K562 (cell line): ENCODE measurements at regions not wholly inside any gene's neighbourhood (a gene's known extent, or its start where the extent isn't known, plus 50 kb on each side); places are given as distances from the start of the nearest gene placed in this dataset.
A peak's percentile ranks its signal among the peaks of the same experiment; 100 is the strongest.
"Not testable (repeated sequence)": the region's sequence is repeated elsewhere in the genome, so short reads cannot be mapped to it uniquely, and the experiment has no call there.

Experiments used
- ATAC-seq: fragments of 200-7000 bp; cut with Tn5 transposase; 3 replicates; pipeline ENCODE4 v1.9.1; 2020; ENCODE audit warnings: moderate library complexity
- BruUV-seq: library from RNA; stranded (reverse); fragments of 400-500 nt; replicated peaks from 2 replicates; lab custom pipeline; 2021; lab: Mats Ljungman, UMichigan
- CTCF ChIA-PET: fragments of 300-600 bp; formaldehyde crosslinking; extraction: SDS; loops from one replicate; lab custom pipeline; 2021; ENCODE audit warnings: low intra/inter-chr PET ratio; lab: Yijun Ruan, JAX
- POLR2A ChIA-PET: fragments of 300-600, 350-650 bp; sonication (Branson Sonifier 250); formaldehyde crosslinking; extraction: SDS; loops from one replicate; lab custom pipeline; 2021; ENCODE audit warnings: antibody characterized with exemption, inconsistent platforms; lab: Yijun Ruan, JAX
- DNase-seq, 4 experiments: peaks; one replicate each; pipeline versions ENCODE4 v3.0.0 to v3.0.0-alpha.2; 2011 to 2018; ENCODE audit warnings: low spot score in 3 of 4, mixed read lengths in 3 of 4; ENCODE audit errors: extremely low read depth in 1 of 4
- FAIRE-seq: peaks from 2 replicates; lab custom pipeline; 2011; peaks lifted over from hg19 to GRCh38; lab: Jason Lieb, UNC
- H2AFZ ChIP-seq: 2 replicates; pipeline ENCODE4 v1.6.0; 2011; ENCODE audit warnings: low read depth, low read length, control low read depth, inconsistent platforms
- H3K27ac ChIP-seq: fragments of 200-600 bp; 3 replicates; pipeline ENCODE4 v1.8.0; 2011; ENCODE audit warnings: low read depth, mild to moderate bottlenecking, control low read depth, inconsistent platforms, low read length, moderate library complexity, mixed read lengths; ENCODE audit errors: extremely low read depth
- H3K27me3 ChIP-seq, 2 experiments: fragments of 300-600 bp in 1 of 2; 2 replicates in 1 of 2; 3 replicates in 1 of 2; pipeline versions ENCODE4 v1.6.0 to v1.8.0; 2011; ENCODE audit warnings: inconsistent platforms in 2 of 2, low read length in 2 of 2, mild to moderate bottlenecking in 1 of 2, mixed read lengths in 1 of 2, moderate library complexity in 1 of 2; ENCODE audit not compliant: control insufficient read depth in 2 of 2, insufficient read depth in 2 of 2
- H3K36me3 ChIP-seq: fragments of 300-600 bp; 3 replicates; pipeline ENCODE4 v1.8.0; 2011; ENCODE audit warnings: mild to moderate bottlenecking, low read length, inconsistent platforms; ENCODE audit not compliant: control insufficient read depth, insufficient read depth
- H3K4me1 ChIP-seq, 2 experiments: fragments of 200-600 bp in 1 of 2; replicated peaks in 1 of 2; 2 replicates in 1 of 2; 3 replicates in 1 of 2; pipeline versions ENCODE4 v1.5.1 to v1.8.0; 2011; ENCODE audit warnings: inconsistent platforms in 2 of 2, low read length in 2 of 2, mild to moderate bottlenecking in 1 of 2, mixed read lengths in 1 of 2, moderate library complexity in 1 of 2; ENCODE audit not compliant: control insufficient read depth in 2 of 2, insufficient read depth in 2 of 2
- H3K4me2 ChIP-seq: 2 replicates; pipeline ENCODE4 v1.6.1; 2011; ENCODE audit warnings: low read length, control low read depth, inconsistent platforms, mixed read lengths; ENCODE audit not compliant: insufficient read depth
- H3K4me3 ChIP-seq: fragments of 200-600 bp; sonication (generic), shearing (Covaris generic); 2 replicates; pipeline ENCODE4 v1.5.1; 2016; ENCODE audit warnings: control low read depth, inconsistent platforms
- H3K79me2 ChIP-seq: fragments of 200-600 bp; 3 replicates; pipeline ENCODE4 v1.8.0; 2011; ENCODE audit warnings: low read length, inconsistent platforms; ENCODE audit not compliant: control insufficient read depth, insufficient read depth
- H3K9ac ChIP-seq, 2 experiments: 2 replicates each; pipeline versions ENCODE4 v1.6.0 to v1.6.1; 2011; ENCODE audit warnings: low read depth in 2 of 2, low read length in 2 of 2, control low read depth in 1 of 2, inconsistent platforms in 1 of 2, mild to moderate bottlenecking in 1 of 2, mixed read lengths in 1 of 2; ENCODE audit not compliant: insufficient read depth in 1 of 2
- H3K9me1 ChIP-seq: one replicate; pipeline ENCODE4 v1.6.0; 2011; ENCODE audit warnings: inconsistent platforms, mild to moderate bottlenecking, low read length, moderate library complexity; ENCODE audit not compliant: control insufficient read depth, insufficient read depth
- H3K9me3 ChIP-seq: replicated peaks from 2 replicates; pipeline ENCODE4 v1.5.1; 2011; ENCODE audit warnings: low read depth, low read length, inconsistent platforms; ENCODE audit not compliant: control insufficient read depth, insufficient read depth
- H4K20me1 ChIP-seq: replicated peaks from 2 replicates; pipeline ENCODE4 v1.6.1; 2011; ENCODE audit warnings: low read length, inconsistent platforms, mixed read lengths; ENCODE audit not compliant: control insufficient read depth, insufficient read depth
- E2F5 ChIP-seq: sonication (generic); formaldehyde crosslinking; IDR thresholded peaks from 2 replicates; pipeline ENCODE4 v1.8.0; 2022; ENCODE audit warnings: mild to moderate bottlenecking, missing genetic modification reagents
- ZFX ChIP-seq: sonication (generic); formaldehyde crosslinking; IDR thresholded peaks from 2 replicates; pipeline ENCODE4 v1.8.0; 2022; ENCODE audit warnings: mild to moderate bottlenecking, missing genetic modification reagents, moderate library complexity
- ZNF277 ChIP-seq: fragments of 250-450 bp; sonication (Bioruptor Pico); IDR thresholded peaks from 2 replicates; pipeline ENCODE4 v1.8.0; 2022; ENCODE audit warnings: inconsistent platforms, mild to moderate bottlenecking, moderate library complexity, borderline replicate concordance
- ZNF354B ChIP-seq: fragments of 250-450 bp; sonication (Bioruptor Pico); IDR thresholded peaks from 2 replicates; pipeline ENCODE4 v1.4.0; 2020
- ZNF407 ChIP-seq: fragments of 450-650 bp; IDR thresholded peaks from 2 replicates; pipeline ENCODE4 v1.6.1; 2016; ENCODE audit warnings: low read depth
- ZNF507 ChIP-seq: conservative IDR thresholded peaks from 2 replicates; pipeline ENCODE4 v1.6.1; 2017; ENCODE audit warnings: missing genetic modification characterization, missing compliant biosample characterization
- WGBS: fragments of 100-300 bp; shearing (Covaris generic); methylation state at CpG from one replicate; pipeline ENCODE4 v1.1.6; 2016; ENCODE audit warnings: low coverage, mixed read lengths; ENCODE audit not compliant: insufficient coverage; ENCODE audit errors: missing lambda C conversion rate; 5-methylcytosine and 5-hydroxymethylcytosine counted together
- in situ Hi-C: fragments of 300-500 bp; cut with MboI; formaldehyde crosslinking; loops from 4 replicates; pipeline ENCODE4 v1.15.0; 2018; ENCODE audit warnings: inconsistent platforms, mixed read lengths
- intact Hi-C: fragments of 100-400 bp; cut with micrococcal nuclease; formaldehyde crosslinking; loops from 2 replicates; pipeline ENCODE4 v1.14.2; 2022

GRCh38 chr5:89779734-89780133 lies 629.8 kb downstream of the CETN3 start:
- ATAC-seq, CTCF ChIA-PET, H3K9ac ChIP-seq, H4K20me1 ChIP-seq, H2AFZ ChIP-seq, H3K4me2 ChIP-seq, H3K27me3 ChIP-seq, H3K36me3 ChIP-seq, H3K9me1 ChIP-seq, POLR2A ChIA-PET, in situ Hi-C loops, intact Hi-C loops, BruUV-seq, DNase-seq, H3K4me3 ChIP-seq, H3K27ac ChIP-seq, H3K4me1 ChIP-seq, H3K79me2 ChIP-seq, FAIRE-seq, H3K9me3 ChIP-seq: not testable (repeated sequence)
- TF ChIP-seq ZNF354B (CRISPR knock-in tag) (peak; percentile 90), ZNF507 (tag) (peak; percentile 97)

GRCh38 chr5:89777758-89778157 lies 631.8 kb downstream of the CETN3 start:
- FAIRE-seq, result no peak
- no TSS peak for BruUV-seq
- no peaks in the 10 kb centered on the region for H3K9me3 ChIP-seq
- TF ChIP-seq ZFX (CRISPR knock-in tag), result no peak
- TF ChIP-seq ZNF407, result no peak
- no peak for TF ChIP-seq ZNF277 (CRISPR knock-in tag)
- no peak for TF ChIP-seq E2F5 (CRISPR knock-in tag)

More at GRCh38 chr5:89777758-89778157, 631.8 kb downstream of the CETN3 start:
- Histone ChIP-seq H2AFZ (no peak overlapping the region), H3K4me2 (no peak overlapping the region), H3K9me1 (no peaks in the 10 kb centered on the region), H3K4me3 (no peak overlapping the region), H3K36me3 (no peaks in the 10 kb centered on the region), H3K27me3 (no peaks in the 10 kb centered on the region), H3K9ac (no peak overlapping the region), H4K20me1 (no peaks in the 10 kb centered on the region), H3K27ac (no peak overlapping the region), H3K4me1 (no peaks in the 10 kb centered on the region), H3K79me2 (no peaks in the 10 kb centered on the region)
- intact Hi-C loops (no loop called here), in situ Hi-C loops (no loop called here)
- POLR2A ChIA-PET, result no interaction called here
- CTCF ChIA-PET, result no interaction called here
- WGBS, result 1% methylated on average over 12 of the region's 13 CpGs
- DNase-seq (no peak), ATAC-seq (no peak)
